ENCODE measurements at regions not wholly inside any gene's neighbourhood (a gene's known extent, or its start where the extent isn't known, plus 50 kb on each side); places are given as distances from the start of the nearest gene placed in this dataset.

GRCh38 chr6:26162399-26162798 is 75.2 kb downstream of the HFE start:
- Mint-ChIP-seq H3K27ac (peak overlapping the region in 1 of 6 donors; percentile 26), H3K4me1 (peaks cover 45 to 72% (median 58%) of the 10 kb centered on the region in 3 donors), H3K9me3 (no peaks in the 10 kb centered on the region)

GRCh38 chr6:26163427-26164119 is 76.3 kb downstream of the HFE start:
- Mint-ChIP-seq H3K4me3 (peak overlapping the region in 6 of 8 donors; percentile 20 to 74 (median 50)), H3K27ac (peak overlapping the region in 1 of 6 donors; percentile 52), H3K9me3 (no peaks in the 10 kb centered on the region), H3K36me3 (peaks cover 9 to 18% of the 10 kb centered on the region in 2 donors), H3K27me3 (no peaks in the 10 kb centered on the region), H3K4me1 (peaks cover 41 to 73% (median 50%) of the 10 kb centered on the region in 3 donors)
- DNase-seq (no peak), ATAC-seq (ENCODE audit: low read depth in 2 of 2) (no peak)

More at GRCh38 chr6:26162399-26162798, 75.2 kb downstream of the HFE start:
- H3K36me3 Mint-ChIP-seq = peaks cover 9 to 18% of the 10 kb centered on the region in 2 donors
- ATAC-seq (ENCODE audit: low read depth in 2 of 2) (no peak), DNase-seq (no peak)
- H3K4me3 Mint-ChIP-seq = peak overlapping the region in 1 of 8 donors; percentile 28
- H3K27me3 Mint-ChIP-seq = no peaks in the 10 kb centered on the region

GRCh38 chr6:26164120-26164505 is 76.9 kb downstream of the HFE start:
- H3K4me3 Mint-ChIP-seq = peak overlapping the region in 1 of 8 donors; percentile 61

GRCh38 chr6:26165261-26165790 is 78.1 kb downstream of the HFE start:
- ATAC-seq (ENCODE audit: low read depth in 2 of 2) = no peak

More at GRCh38 chr6:26164120-26164505, 76.9 kb downstream of the HFE start:
- Mint-ChIP-seq H3K9me3 (no peaks in the 10 kb centered on the region), H3K27ac (no peak overlapping the region), H3K4me1 (peaks cover 41 to 73% (median 50%) of the 10 kb centered on the region in 3 donors), H3K27me3 (no peaks in the 10 kb centered on the region), H3K36me3 (peaks cover 9 to 18% of the 10 kb centered on the region in 2 donors)
- no peak for DNase-seq
- ATAC-seq (ENCODE audit: low read depth in 2 of 2) = no peak

GRCh38 chr6:26170181-26170580 is 83.0 kb downstream of the HFE start:
- DNase-seq (no peak), ATAC-seq (ENCODE audit: low read depth in 2 of 2) (no peak)
- no peaks in the 10 kb centered on the region for H3K9me3 Mint-ChIP-seq
- H3K27ac Mint-ChIP-seq = peak overlapping the region; percentile 32 to 99 (median 94)
- peaks cover 2 to 3% of the 10 kb centered on the region in 2 donors for H3K36me3 Mint-ChIP-seq
- peaks cover 38 to 54% (median 49%) of the 10 kb centered on the region in 3 donors for H3K4me1 Mint-ChIP-seq
- H3K4me3 Mint-ChIP-seq = peak overlapping the region in 3 of 8 donors; percentile 92 to 99 (median 93)
- H3K27me3 Mint-ChIP-seq = no peaks in the 10 kb centered on the region

More at GRCh38 chr6:26165261-26165790, 78.1 kb downstream of the HFE start:
- Mint-ChIP-seq H3K4me1 (peaks cover 41 to 71% (median 50%) of the 10 kb centered on the region in 3 donors), H3K36me3 (peaks cover 9 to 13% of the 10 kb centered on the region in 2 donors), H3K27ac (peak overlapping the region in 4 of 6 donors; percentile 19 to 72 (median 36)), H3K4me3 (peak overlapping the region in 1 of 8 donors; percentile 1), H3K9me3 (no peaks in the 10 kb centered on the region), H3K27me3 (no peaks in the 10 kb centered on the region)
- no peak for DNase-seq

GRCh38 chr6:26170951-26171841 is 84.0 kb downstream of the HFE start:
- DNase-seq = no peak
- ATAC-seq (ENCODE audit: low read depth in 2 of 2) = peak; percentile 11 to 13
- no peaks in the 10 kb centered on the region for H3K36me3 Mint-ChIP-seq
- no peaks in the 10 kb centered on the region for H3K9me3 Mint-ChIP-seq
- H3K4me3 Mint-ChIP-seq = peak overlapping the region; percentile 79 to 99 (median 95)
- peak overlapping the region; percentile 89 to 99 (median 99) for H3K27ac Mint-ChIP-seq
- no peaks in the 10 kb centered on the region for H3K27me3 Mint-ChIP-seq
- H3K4me1 Mint-ChIP-seq = peaks cover 37 to 54% (median 50%) of the 10 kb centered on the region in 3 donors

- ATAC-seq (ENCODE audit: low read depth in 2 of 2) (peak; percentile 43 to 47), DNase-seq (peak; percentile 61)
- Mint-ChIP-seq H3K27me3 (no peaks in the 10 kb centered on the region), H3K4me3 (peak overlapping the region; percentile 79 to 99 (median 95)), H3K27ac (peak overlapping the region; percentile 89 to 99 (median 99)), H3K9me3 (no peaks in the 10 kb centered on the region), H3K36me3 (no peaks in the 10 kb centered on the region), H3K4me1 (peaks cover 30 to 45% (median 44%) of the 10 kb centered on the region in 3 donors)
Measured at GRCh38 chr6:26172608-26172968, 85.4 kb downstream of the HFE start.

- Mint-ChIP-seq H3K27me3 (no peaks in the 10 kb centered on the region), H3K4me3 (peak overlapping the region; percentile 44 to 93 (median 75)), H3K36me3 (no peaks in the 10 kb centered on the region), H3K9me3 (no peaks in the 10 kb centered on the region), H3K4me1 (peaks cover 30 to 45% (median 45%) of the 10 kb centered on the region in 3 donors), H3K27ac (peak overlapping the region in 5 of 6 donors; percentile 48 to 99 (median 89))
- no peak for ATAC-seq (ENCODE audit: low read depth in 2 of 2)
- no peak for DNase-seq
Measured at GRCh38 chr6:26173836-26174145, 86.6 kb downstream of the HFE start.

- Mint-ChIP-seq H3K36me3 (no peaks in the 10 kb centered on the region), H3K27ac (peak overlapping the region in 3 of 6 donors; percentile 74 to 89 (median 89)), H3K9me3 (peaks cover 0 to 2% (median 0%) of the 10 kb centered on the region in 7 donors), H3K4me1 (peaks cover 23 to 39% (median 38%) of the 10 kb centered on the region in 3 donors), H3K4me3 (peak overlapping the region in 1 of 8 donors; percentile 93), H3K27me3 (no peaks in the 10 kb centered on the region)
- DNase-seq (no peak), ATAC-seq (ENCODE audit: low read depth in 2 of 2) (no peak)
Measured at GRCh38 chr6:26175033-26175427, 87.8 kb downstream of the HFE start.

- Mint-ChIP-seq H3K36me3 (no peaks in the 10 kb centered on the region), H3K4me1 (peaks cover 20 to 34% (median 33%) of the 10 kb centered on the region in 3 donors), H3K27ac (peak overlapping the region in 4 of 6 donors; percentile 74 to 89 (median 77)), H3K4me3 (peak overlapping the region in 2 of 8 donors; percentile 61 to 86), H3K27me3 (no peaks in the 10 kb centered on the region), H3K9me3 (peaks cover 0 to 2% (median 0%) of the 10 kb centered on the region in 7 donors)
- ATAC-seq (ENCODE audit: low read depth in 2 of 2) = no peak
- DNase-seq = peak; percentile 56
Measured at GRCh38 chr6:26175428-26176181, 88.4 kb downstream of the HFE start.

- DNase-seq (no peak), ATAC-seq (ENCODE audit: low read depth in 2 of 2) (no peak)
- H3K9me3 Mint-ChIP-seq = peaks cover 0 to 9% (median 7%) of the 10 kb centered on the region in 7 donors
- H3K36me3 Mint-ChIP-seq = no peaks in the 10 kb centered on the region
- no peak overlapping the region for H3K4me3 Mint-ChIP-seq
- H3K27ac Mint-ChIP-seq = no peak overlapping the region
- H3K27me3 Mint-ChIP-seq = no peaks in the 10 kb centered on the region
- peaks cover 18 to 35% (median 25%) of the 10 kb centered on the region in 3 donors for H3K4me1 Mint-ChIP-seq
Measured at GRCh38 chr6:26179675-26180074, 92.4 kb downstream of the HFE start.

GRCh38 chr6:26180346-26180745 is 93.1 kb downstream of the HFE start:
- peak overlapping the region in 1 of 8 donors; percentile 11 for H3K4me3 Mint-ChIP-seq
- ATAC-seq (ENCODE audit: low read depth in 2 of 2) = no peak
- peaks cover 0 to 10% (median 7%) of the 10 kb centered on the region in 7 donors for H3K9me3 Mint-ChIP-seq
- peak overlapping the region in 1 of 6 donors; percentile 38 for H3K27ac Mint-ChIP-seq
- DNase-seq = no peak
- no peaks in the 10 kb centered on the region for H3K36me3 Mint-ChIP-seq
- H3K27me3 Mint-ChIP-seq = no peaks in the 10 kb centered on the region
- peaks cover 17 to 31% (median 23%) of the 10 kb centered on the region in 3 donors for H3K4me1 Mint-ChIP-seq
